ENCODE measurements at regions not wholly inside any gene's neighbourhood (a gene's known extent, or its start where the extent isn't known, plus 50 kb on each side); places are given as distances from the start of the nearest gene placed in this dataset.

DNA sequence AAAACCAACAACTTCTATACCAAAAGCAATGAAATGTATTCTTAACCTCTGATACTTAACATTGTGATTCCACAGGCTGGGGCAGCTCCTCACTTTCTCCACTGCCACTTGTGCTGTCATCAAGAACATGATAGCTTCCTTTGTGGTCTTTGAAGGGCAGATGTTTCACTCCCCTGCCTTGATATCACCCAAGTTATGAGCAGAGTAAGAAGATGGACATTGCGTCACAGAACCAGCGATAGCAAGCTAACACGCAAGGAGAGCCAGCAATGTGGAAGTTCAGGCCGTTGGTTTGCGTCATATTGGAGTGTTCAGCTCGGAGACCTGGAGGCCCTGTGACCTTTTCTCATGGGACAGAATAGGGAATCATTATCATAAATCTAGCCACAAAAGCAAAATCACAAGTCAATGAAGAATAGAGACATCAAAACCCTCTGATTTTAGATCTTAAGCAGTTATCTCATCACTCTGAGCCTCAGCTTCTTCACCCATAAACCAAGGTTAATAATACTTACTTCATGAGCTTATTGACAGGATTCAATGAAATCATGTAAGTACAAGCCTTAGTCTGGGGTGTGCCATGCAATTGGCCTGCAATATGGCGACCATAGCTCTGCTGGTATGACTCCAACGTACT lies 183.8 kb upstream of the THBS1 start:
- TF ChIP-seq, protein P1, sequence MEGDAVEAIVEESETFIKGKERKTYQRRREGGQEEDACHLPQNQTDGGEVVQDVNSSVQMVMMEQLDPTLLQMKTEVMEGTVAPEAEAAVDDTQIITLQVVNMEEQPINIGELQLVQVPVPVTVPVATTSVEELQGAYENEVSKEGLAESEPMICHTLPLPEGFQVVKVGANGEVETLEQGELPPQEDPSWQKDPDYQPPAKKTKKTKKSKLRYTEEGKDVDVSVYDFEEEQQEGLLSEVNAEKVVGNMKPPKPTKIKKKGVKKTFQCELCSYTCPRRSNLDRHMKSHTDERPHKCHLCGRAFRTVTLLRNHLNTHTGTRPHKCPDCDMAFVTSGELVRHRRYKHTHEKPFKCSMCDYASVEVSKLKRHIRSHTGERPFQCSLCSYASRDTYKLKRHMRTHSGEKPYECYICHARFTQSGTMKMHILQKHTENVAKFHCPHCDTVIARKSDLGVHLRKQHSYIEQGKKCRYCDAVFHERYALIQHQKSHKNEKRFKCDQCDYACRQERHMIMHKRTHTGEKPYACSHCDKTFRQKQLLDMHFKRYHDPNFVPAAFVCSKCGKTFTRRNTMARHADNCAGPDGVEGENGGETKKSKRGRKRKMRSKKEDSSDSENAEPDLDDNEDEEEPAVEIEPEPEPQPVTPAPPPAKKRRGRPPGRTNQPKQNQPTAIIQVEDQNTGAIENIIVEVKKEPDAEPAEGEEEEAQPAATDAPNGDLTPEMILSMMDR (IDR thresholded peaks at IDR 0.05; ENCODE audit: low read depth, low read length, missing control alignments) = no peak
- DNase-seq (ENCODE audit: low read depth) = no peak
- H3K4me3 ChIP-seq (ENCODE audit: low read depth, low read length) = no peak overlapping the region

- no peak for DNase-seq (ENCODE audit: low read depth)
- H3K4me3 ChIP-seq (ENCODE audit: low read depth, low read length) = no peak overlapping the region
- TF ChIP-seq, protein P1 (IDR thresholded peaks at IDR 0.05; ENCODE audit: low read depth, low read length, missing control alignments) = no peak
Measured at GRCh38 chr15:39397883-39398282, 183.0 kb upstream of the THBS1 start.

DNA sequence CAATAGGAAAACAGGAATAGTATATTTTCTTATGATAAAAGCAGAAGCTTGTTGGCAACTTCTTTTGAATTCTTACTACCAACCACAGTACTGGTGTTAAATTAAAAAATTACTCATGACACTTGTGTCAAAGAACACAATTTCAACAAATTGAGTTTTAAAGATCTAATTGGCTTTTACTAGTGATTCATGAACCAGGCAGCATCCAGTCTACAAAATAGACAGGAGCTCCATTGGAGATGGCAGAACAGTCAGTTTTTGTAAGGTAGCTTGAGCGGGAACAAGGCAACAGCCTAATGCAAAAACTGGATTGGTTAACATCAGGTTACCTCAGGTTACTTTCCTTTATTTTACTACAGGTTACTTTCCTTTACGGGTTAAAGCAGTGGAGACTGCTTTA lies 181.3 kb upstream of the THBS1 start:
- DNase-seq (ENCODE audit: low read depth) = no peak
- TF ChIP-seq, protein P1 (IDR thresholded peaks at IDR 0.05; ENCODE audit: low read depth, low read length, missing control alignments) = no peak
- no peak overlapping the region for H3K4me3 ChIP-seq (ENCODE audit: low read depth, low read length)

- no peak overlapping the region for H3K4me3 ChIP-seq (ENCODE audit: low read depth, low read length)
- TF ChIP-seq, protein P1 (IDR thresholded peaks at IDR 0.05; ENCODE audit: low read depth, low read length, missing control alignments) = no peak
- no peak for DNase-seq (ENCODE audit: low read depth)
Measured at GRCh38 chr15:39400002-39400401, 180.9 kb upstream of the THBS1 start.

- TF ChIP-seq, protein P1 (IDR thresholded peaks at IDR 0.05; ENCODE audit: low read depth, low read length, missing control alignments) = no peak
- H3K4me3 ChIP-seq (ENCODE audit: low read depth, low read length) = no peak overlapping the region
- no peak for DNase-seq (ENCODE audit: low read depth)
Measured at GRCh38 chr15:39400821-39401550, 179.9 kb upstream of the THBS1 start.

DNA sequence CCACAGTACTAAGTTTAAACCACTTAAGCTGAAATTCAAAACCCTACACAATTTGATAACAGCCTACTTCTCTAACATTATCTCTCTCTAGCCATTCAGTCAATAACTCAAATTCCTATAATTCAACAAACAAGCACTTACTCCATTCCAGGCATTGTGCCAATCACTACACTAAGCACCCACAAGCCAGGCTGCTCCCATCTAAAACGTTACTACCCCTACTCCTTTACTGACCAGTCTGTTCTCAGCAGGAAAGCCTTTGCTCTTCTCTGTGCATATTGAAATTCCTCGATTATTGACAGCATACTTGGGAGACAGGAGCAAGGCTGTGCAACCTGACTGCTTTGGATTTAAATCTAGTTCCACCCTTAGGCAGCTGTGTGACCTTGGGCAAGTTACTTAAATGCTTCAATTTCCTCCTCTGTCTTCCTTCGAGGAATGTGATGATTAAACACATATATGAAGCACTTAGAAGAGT lies 177.2 kb upstream of the THBS1 start:
- TF ChIP-seq, protein P1 (IDR thresholded peaks at IDR 0.05; ENCODE audit: low read depth, low read length, missing control alignments) = no peak
- no peak for DNase-seq (ENCODE audit: low read depth)

More for the DNA sequence above, 177.2 kb upstream of the THBS1 start:
- no peak overlapping the region for H3K4me3 ChIP-seq (ENCODE audit: low read depth, low read length)
